OCI-LY1 (cell line): ENCODE measurements at regions not wholly inside any gene's neighbourhood (a gene's known extent, or its start where the extent isn't known, plus 50 kb on each side); places are given as distances from the start of the nearest gene placed in this dataset.

ENCODE experiments used
- H2AFZ ChIP-seq: fragments of 200-600 bp; sonication (generic), shearing (Covaris generic); 2 replicates; pipeline ENCODE4 v1.6.0; 2014; ENCODE audit warnings: antibody characterized with exemption, mild to moderate bottlenecking, low read length
- H3F3A ChIP-seq: fragments of 200-600 bp; sonication (generic), shearing (Covaris generic); 2 replicates; pipeline ENCODE4 v1.6.0; 2014; ENCODE audit warnings: mild to moderate bottlenecking, antibody characterized with exemption, low read length, moderate library complexity; ENCODE audit not compliant: insufficient read depth
- H3K27ac ChIP-seq: fragments of 200-600 bp; sonication (generic); 2 replicates; pipeline ENCODE4 v1.5.1; 2014; ENCODE audit warnings: low read length, mixed run types, mild to moderate bottlenecking, low read depth; ENCODE audit not compliant: poor library complexity, severe bottlenecking
- H3K27me3 ChIP-seq: fragments of 200-600 bp; sonication (generic); 2 replicates; pipeline ENCODE4 v1.6.0; 2014; ENCODE audit warnings: antibody characterized with exemption, mild to moderate bottlenecking, low read length, moderate library complexity; ENCODE audit not compliant: insufficient read depth
- H3K36me3 ChIP-seq: fragments of 200-600 bp; sonication (generic); 2 replicates; pipeline ENCODE4 v1.6.1; 2014; ENCODE audit warnings: mild to moderate bottlenecking, antibody characterized with exemption, low read length, moderate library complexity, mixed read lengths; ENCODE audit not compliant: insufficient read depth
- H3K4me1 ChIP-seq: fragments of 200-600 bp; sonication (generic); 2 replicates; pipeline ENCODE4 v1.5.1; 2014; ENCODE audit warnings: mild to moderate bottlenecking, low read length, moderate library complexity; ENCODE audit not compliant: insufficient read depth, severe bottlenecking
- H3K4me2 ChIP-seq: fragments of 200-600 bp; sonication (generic), shearing (Covaris generic); 2 replicates; pipeline ENCODE4 v1.6.1; 2014; ENCODE audit warnings: low read length
- H3K4me3 ChIP-seq: fragments of 200-600 bp; sonication (generic); 2 replicates; pipeline ENCODE4 v1.5.1; 2014; ENCODE audit warnings: low read length, low read depth, mild to moderate bottlenecking, mixed read lengths; ENCODE audit not compliant: poor library complexity, severe bottlenecking
- H3K79me2 ChIP-seq: fragments of 200-600 bp; shearing (Covaris generic); 2 replicates; pipeline ENCODE4 v1.6.1; 2016; ENCODE audit warnings: mixed run types, low read length, mixed read lengths; ENCODE audit not compliant: insufficient read depth
- H3K9ac ChIP-seq: fragments of 200-600 bp; sonication (generic), shearing (Covaris generic); 2 replicates; pipeline ENCODE4 v1.6.1; 2014; ENCODE audit warnings: mild to moderate bottlenecking, low read length, mixed read lengths
- H3K9me2 ChIP-seq: fragments of 200-600 bp; sonication (generic), shearing (Covaris generic); 2 replicates; pipeline ENCODE4 v1.6.1; 2014; ENCODE audit warnings: low read depth, mild to moderate bottlenecking, low read length, mixed read lengths
- H3K9me3 ChIP-seq: fragments of 200-600 bp; shearing (Covaris generic); 2 replicates; pipeline ENCODE4 v1.6.1; 2014; ENCODE audit warnings: low read length, mixed read lengths
- H4K20me1 ChIP-seq: fragments of 200-600 bp; sonication (generic), shearing (Covaris generic); 2 replicates; pipeline ENCODE4 v1.6.0; 2016; ENCODE audit warnings: mild to moderate bottlenecking, low read length; ENCODE audit not compliant: insufficient read depth
- EZH2 ChIP-seq: fragments of 200-600 bp; sonication (generic), shearing (Covaris generic); IDR thresholded peaks from 2 replicates; pipeline ENCODE4 v1.8.0; 2017; ENCODE audit warnings: borderline replicate concordance, mixed run types, mild to moderate bottlenecking, antibody characterized with exemption, low read length, moderate library complexity, mixed read lengths
- TF ChIP-seq, protein P1 (sequence below): fragments of 200-600 bp; sonication (generic), shearing (Covaris generic); IDR thresholded peaks from 2 replicates; pipeline ENCODE4 v1.5.1; 2017; ENCODE audit warnings: mild to moderate bottlenecking, antibody characterized with exemption, low read length, moderate library complexity, mixed read lengths

- no peak overlapping the region for H3K9ac ChIP-seq
- H3F3A ChIP-seq = no peaks in the 10 kb centered on the region
- H4K20me1 ChIP-seq = no peaks in the 10 kb centered on the region
- no peak overlapping the region for H3K4me2 ChIP-seq
- no peaks in the 10 kb centered on the region for H3K79me2 ChIP-seq
- no peak overlapping the region for H3K27ac ChIP-seq
- H3K9me3 ChIP-seq = no peaks in the 10 kb centered on the region
- TF ChIP-seq EZH2 = no peak
- TF ChIP-seq, protein P1, sequence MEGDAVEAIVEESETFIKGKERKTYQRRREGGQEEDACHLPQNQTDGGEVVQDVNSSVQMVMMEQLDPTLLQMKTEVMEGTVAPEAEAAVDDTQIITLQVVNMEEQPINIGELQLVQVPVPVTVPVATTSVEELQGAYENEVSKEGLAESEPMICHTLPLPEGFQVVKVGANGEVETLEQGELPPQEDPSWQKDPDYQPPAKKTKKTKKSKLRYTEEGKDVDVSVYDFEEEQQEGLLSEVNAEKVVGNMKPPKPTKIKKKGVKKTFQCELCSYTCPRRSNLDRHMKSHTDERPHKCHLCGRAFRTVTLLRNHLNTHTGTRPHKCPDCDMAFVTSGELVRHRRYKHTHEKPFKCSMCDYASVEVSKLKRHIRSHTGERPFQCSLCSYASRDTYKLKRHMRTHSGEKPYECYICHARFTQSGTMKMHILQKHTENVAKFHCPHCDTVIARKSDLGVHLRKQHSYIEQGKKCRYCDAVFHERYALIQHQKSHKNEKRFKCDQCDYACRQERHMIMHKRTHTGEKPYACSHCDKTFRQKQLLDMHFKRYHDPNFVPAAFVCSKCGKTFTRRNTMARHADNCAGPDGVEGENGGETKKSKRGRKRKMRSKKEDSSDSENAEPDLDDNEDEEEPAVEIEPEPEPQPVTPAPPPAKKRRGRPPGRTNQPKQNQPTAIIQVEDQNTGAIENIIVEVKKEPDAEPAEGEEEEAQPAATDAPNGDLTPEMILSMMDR = no peak
- no peaks in the 10 kb centered on the region for H3K27me3 ChIP-seq
- H2AFZ ChIP-seq = no peak overlapping the region
- H3K4me3 ChIP-seq = no peak overlapping the region
- no peaks in the 10 kb centered on the region for H3K9me2 ChIP-seq
- H3K36me3 ChIP-seq = no peaks in the 10 kb centered on the region
- no peaks in the 10 kb centered on the region for H3K4me1 ChIP-seq
Measured at GRCh38 chr6:168834042-168834587, 393.1 kb downstream of the SMOC2 start.

DNA sequence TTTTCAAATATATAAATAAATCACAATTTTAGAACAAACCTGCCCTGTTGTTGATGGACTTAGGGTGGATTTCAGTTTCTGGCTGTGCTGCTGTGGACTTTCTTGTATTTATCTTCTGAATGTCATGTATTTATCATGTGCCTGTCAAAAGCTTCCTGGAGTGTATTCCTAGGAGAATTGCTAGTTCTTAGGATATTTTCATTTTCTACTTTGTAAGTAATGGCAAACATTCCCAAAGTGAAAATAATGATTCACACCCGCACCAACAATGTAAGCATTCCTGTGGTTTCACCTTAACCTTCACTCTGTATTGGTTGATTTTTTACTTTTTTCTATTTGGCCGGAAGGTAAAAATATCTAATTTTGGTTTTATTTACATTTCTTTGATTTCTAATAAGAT is 387.8 kb downstream of the SMOC2 start:
- Histone ChIP-seq H4K20me1 (no peaks in the 10 kb centered on the region), H3K9me3 (no peaks in the 10 kb centered on the region), H3K4me3 (no peak overlapping the region), H3K9me2 (no peaks in the 10 kb centered on the region), H2AFZ (no peak overlapping the region), H3K79me2 (no peaks in the 10 kb centered on the region), H3K27me3 (no peaks in the 10 kb centered on the region), H3K36me3 (no peaks in the 10 kb centered on the region), H3K27ac (no peak overlapping the region), H3K4me1 (no peaks in the 10 kb centered on the region), H3K9ac (no peak overlapping the region), H3F3A (no peaks in the 10 kb centered on the region), H3K4me2 (no peak overlapping the region)
- no peak for TF ChIP-seq EZH2
- TF ChIP-seq, protein P1 = no peak

DNA sequence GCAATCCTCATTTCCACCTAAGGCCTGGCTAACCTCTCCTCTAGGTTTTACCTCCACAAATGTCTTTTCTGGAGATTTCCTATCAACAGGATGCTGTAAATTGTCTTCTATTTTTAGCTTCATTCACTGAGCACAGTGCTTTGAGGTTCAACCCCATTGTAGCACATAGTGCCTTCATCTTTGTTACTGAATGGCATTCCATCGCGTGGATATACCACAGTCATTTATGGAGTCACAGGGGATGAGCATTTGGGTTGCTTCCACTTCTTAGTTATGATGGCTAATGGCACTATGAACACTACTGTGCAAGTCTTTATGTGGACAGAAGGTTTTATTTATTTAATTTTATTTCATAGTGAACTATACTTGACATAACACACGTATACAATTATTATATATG is 387.1 kb downstream of the SMOC2 start:
- H3K79me2 ChIP-seq = no peaks in the 10 kb centered on the region
- H2AFZ ChIP-seq = no peak overlapping the region
- H3F3A ChIP-seq = no peaks in the 10 kb centered on the region
- TF ChIP-seq EZH2 = no peak
- TF ChIP-seq, protein P1 = no peak
- no peaks in the 10 kb centered on the region for H3K9me2 ChIP-seq
- H3K27ac ChIP-seq = no peak overlapping the region
- H4K20me1 ChIP-seq = no peaks in the 10 kb centered on the region
- H3K4me3 ChIP-seq = no peak overlapping the region
- H3K9me3 ChIP-seq = no peaks in the 10 kb centered on the region
- no peaks in the 10 kb centered on the region for H3K27me3 ChIP-seq
- H3K36me3 ChIP-seq = no peaks in the 10 kb centered on the region
- H3K4me1 ChIP-seq = no peaks in the 10 kb centered on the region
- no peak overlapping the region for H3K9ac ChIP-seq
- no peak overlapping the region for H3K4me2 ChIP-seq
